ENCODE measurements at regions not wholly inside any gene's neighbourhood (a gene's known extent, or its start where the extent isn't known, plus 50 kb on each side); places are given as distances from the start of the nearest gene placed in this dataset.

DNA sequence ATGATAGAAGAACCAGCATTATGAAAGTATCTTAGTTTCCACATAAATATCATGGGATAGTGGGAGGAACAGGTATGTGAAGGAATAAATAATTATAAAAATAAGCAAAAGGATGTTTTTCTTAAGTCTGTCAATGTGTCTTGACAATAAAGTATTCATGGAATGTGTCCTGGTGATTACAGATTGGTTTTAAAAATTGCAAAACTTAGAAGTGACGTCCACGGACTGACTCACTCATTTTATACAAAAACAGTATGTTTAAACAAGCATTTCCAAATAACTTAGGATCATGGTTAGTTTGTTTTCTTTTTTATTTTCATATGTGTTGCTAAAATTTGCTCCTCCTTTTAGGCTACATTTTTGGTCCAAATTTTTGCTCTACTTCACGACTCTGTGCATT, 687.0 kb upstream of the NECTIN3 start:
- Mint-ChIP-seq H3K36me3 (no peaks in the 10 kb centered on the region), H3K4me1 (peaks cover 3% of the 10 kb centered on the region), H3K27me3 (ENCODE audit: low read depth) (no peaks in the 10 kb centered on the region), H3K9me3 (peaks cover 7% of the 10 kb centered on the region), H3K27ac (no peak overlapping the region), H3K4me3 (no peak overlapping the region)
- TF ChIP-seq, protein P1, sequence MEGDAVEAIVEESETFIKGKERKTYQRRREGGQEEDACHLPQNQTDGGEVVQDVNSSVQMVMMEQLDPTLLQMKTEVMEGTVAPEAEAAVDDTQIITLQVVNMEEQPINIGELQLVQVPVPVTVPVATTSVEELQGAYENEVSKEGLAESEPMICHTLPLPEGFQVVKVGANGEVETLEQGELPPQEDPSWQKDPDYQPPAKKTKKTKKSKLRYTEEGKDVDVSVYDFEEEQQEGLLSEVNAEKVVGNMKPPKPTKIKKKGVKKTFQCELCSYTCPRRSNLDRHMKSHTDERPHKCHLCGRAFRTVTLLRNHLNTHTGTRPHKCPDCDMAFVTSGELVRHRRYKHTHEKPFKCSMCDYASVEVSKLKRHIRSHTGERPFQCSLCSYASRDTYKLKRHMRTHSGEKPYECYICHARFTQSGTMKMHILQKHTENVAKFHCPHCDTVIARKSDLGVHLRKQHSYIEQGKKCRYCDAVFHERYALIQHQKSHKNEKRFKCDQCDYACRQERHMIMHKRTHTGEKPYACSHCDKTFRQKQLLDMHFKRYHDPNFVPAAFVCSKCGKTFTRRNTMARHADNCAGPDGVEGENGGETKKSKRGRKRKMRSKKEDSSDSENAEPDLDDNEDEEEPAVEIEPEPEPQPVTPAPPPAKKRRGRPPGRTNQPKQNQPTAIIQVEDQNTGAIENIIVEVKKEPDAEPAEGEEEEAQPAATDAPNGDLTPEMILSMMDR (IDR thresholded peaks at IDR 0.05; ENCODE audit: unreplicated experiment), result no peak
- DNase-seq (ENCODE audit: low spot score in 2 of 2, unreplicated experiment in 2 of 2), result no peak

DNA sequence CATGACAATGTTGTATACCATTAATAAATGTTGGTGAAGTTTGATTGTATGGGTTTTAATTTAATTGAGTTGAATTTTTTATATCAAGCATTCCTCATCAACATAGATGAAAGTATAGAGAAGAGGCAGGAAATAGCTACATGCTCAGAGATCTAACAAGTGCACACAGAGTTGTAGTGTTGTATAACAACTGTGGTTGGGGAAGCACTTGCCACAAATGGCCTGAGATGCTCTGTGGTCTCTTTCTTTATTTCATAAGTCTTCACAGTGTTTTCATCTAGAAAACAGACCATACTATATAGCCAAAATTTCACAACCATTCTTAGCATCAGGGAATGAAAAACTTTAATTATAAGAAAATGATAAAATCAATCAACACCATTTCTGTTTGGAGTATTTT, 682.6 kb upstream of the NECTIN3 start:
- no peaks in the 10 kb centered on the region for H3K36me3 Mint-ChIP-seq
- TF ChIP-seq, protein P1 (IDR thresholded peaks at IDR 0.05; ENCODE audit: unreplicated experiment), result no peak
- peaks cover 7% of the 10 kb centered on the region for H3K4me1 Mint-ChIP-seq
- H3K27ac Mint-ChIP-seq, result no peak overlapping the region
- peaks cover 7% of the 10 kb centered on the region for H3K9me3 Mint-ChIP-seq
- no peak overlapping the region for H3K4me3 Mint-ChIP-seq
- DNase-seq (ENCODE audit: low spot score in 2 of 2, unreplicated experiment in 2 of 2), result no peak
- H3K27me3 Mint-ChIP-seq (ENCODE audit: low read depth), result no peaks in the 10 kb centered on the region

DNA sequence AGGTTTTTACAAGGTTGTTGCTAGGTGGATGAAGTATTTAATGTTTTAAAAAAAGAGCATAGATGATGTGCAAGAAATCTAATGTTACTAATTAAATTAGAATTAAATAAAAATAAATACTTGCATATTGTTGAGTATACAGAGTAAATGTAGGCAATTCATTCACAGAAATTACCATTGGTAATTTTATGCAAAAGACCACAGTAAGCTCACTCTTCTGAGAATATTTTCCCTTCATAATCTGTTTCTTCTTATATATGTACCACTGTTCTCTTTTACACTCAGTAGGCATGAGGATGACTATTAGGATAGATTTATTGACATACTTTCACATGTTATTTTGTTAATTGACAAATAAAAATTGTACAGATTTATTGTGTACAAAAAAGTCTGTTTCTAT, 681.2 kb upstream of the NECTIN3 start:
- DNase-seq (ENCODE audit: low spot score in 2 of 2, unreplicated experiment in 2 of 2), result no peak
- H3K27ac Mint-ChIP-seq, result no peak overlapping the region
- H3K9me3 Mint-ChIP-seq, result peaks cover 7% of the 10 kb centered on the region
- H3K4me1 Mint-ChIP-seq, result peaks cover 4% of the 10 kb centered on the region
- no peaks in the 10 kb centered on the region for H3K36me3 Mint-ChIP-seq
- TF ChIP-seq, protein P1 (IDR thresholded peaks at IDR 0.05; ENCODE audit: unreplicated experiment), result no peak
- H3K4me3 Mint-ChIP-seq, result no peak overlapping the region
- H3K27me3 Mint-ChIP-seq (ENCODE audit: low read depth), result no peaks in the 10 kb centered on the region

DNA sequence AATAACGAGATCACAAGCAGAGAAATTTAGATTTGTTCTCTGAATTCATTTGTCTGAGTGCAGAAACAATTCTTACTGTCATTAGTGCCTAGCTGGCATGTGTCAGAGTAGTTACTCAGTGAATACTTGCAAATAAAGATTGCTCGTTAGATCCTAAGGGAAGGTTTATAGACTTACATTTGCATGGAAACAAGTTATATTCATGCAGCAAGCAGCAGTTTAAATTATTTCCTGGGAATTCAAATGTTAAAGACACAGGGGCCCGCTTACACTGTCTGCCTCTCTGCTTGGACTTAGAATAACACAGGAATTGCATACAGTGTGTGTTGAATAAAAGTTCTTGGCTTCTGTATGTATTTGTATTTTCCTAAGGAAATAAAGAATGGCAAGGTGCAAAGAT, 680.6 kb upstream of the NECTIN3 start:
- H3K4me3 Mint-ChIP-seq, result no peak overlapping the region
- peaks cover 4% of the 10 kb centered on the region for H3K4me1 Mint-ChIP-seq
- no peaks in the 10 kb centered on the region for H3K27me3 Mint-ChIP-seq (ENCODE audit: low read depth)
- TF ChIP-seq, protein P1 (IDR thresholded peaks at IDR 0.05; ENCODE audit: unreplicated experiment), result no peak
- DNase-seq (ENCODE audit: low spot score in 2 of 2, unreplicated experiment in 2 of 2), result no peak
- peaks cover 12% of the 10 kb centered on the region for H3K9me3 Mint-ChIP-seq
- H3K36me3 Mint-ChIP-seq, result no peaks in the 10 kb centered on the region
- no peak overlapping the region for H3K27ac Mint-ChIP-seq

DNA sequence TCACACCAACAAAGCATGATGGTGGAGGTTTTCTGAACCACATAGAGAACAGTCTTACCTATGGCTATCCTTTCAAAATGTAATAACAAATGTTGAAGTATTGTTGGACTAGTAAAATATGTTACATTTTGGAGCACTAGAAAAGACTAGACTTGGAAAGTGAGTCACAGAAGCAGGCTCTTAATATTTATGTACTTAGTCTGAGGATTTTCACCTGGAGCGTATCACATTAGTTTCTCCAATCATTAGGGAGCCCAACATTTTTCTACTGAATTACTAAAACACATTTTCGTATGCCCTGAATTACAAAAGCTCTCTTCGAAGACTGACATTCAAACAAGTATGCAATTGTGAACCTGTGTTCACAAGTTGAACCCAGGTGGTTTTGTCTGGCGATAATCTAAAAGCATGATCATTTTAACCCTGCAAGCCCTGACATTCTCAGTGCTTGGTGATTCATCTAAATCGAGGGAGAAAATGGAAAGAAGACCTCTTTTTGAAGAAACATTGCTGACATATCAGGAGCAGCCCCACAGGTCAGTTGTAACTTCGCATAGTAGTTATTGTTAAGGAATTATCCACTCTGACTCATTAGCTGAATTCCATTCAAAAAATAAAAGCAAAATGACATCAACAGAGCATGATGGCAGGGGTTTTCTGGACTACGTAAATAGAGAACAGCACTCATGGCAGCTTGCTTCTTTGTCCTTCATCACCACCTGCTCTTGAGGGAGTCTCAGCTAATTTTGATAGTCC, 679.8 kb upstream of the NECTIN3 start:
- no peak overlapping the region for H3K27ac Mint-ChIP-seq

More for the DNA sequence above, 679.8 kb upstream of the NECTIN3 start:
- TF ChIP-seq, protein P1 (IDR thresholded peaks at IDR 0.05; ENCODE audit: unreplicated experiment), result no peak
- Mint-ChIP-seq H3K4me3 (no peak overlapping the region), H3K27me3 (ENCODE audit: low read depth) (no peaks in the 10 kb centered on the region), H3K4me1 (peaks cover 4% of the 10 kb centered on the region), H3K36me3 (no peaks in the 10 kb centered on the region), H3K9me3 (peaks cover 13% of the 10 kb centered on the region)
- DNase-seq (ENCODE audit: low spot score in 2 of 2, unreplicated experiment in 2 of 2), result no peak
